DMS53 treated with DMSO at 0.1 percent for 48 hours (cell line): ENCODE measurements at regions not wholly inside any gene's neighbourhood (a gene's known extent, or its start where the extent isn't known, plus 50 kb on each side); places are given as distances from the start of the nearest gene placed in this dataset.

ENCODE experiments used
- DNase-seq: peaks from one replicate; lab custom pipeline; 2025; ENCODE audit not compliant: unreplicated experiment; lab: John Stamatoyannopoulos, UW

DNA sequence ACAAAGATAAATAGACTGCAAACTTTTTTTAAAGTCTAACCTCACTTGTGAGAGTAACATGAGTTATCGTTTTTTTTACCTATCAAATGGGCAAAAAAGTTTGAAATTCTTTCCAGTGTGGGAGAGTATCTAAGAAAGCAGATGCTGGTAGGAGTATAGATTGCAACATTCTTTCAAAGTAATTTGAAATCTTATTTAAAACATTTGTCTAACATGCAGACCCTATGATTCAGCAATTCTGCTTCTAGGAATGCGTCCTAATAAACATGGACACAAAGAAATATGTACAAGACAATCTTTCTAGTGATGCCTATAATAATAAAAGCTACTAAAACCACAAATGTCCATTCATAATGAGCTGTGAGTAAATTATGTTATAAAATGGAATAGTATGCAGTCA lies 110.4 kb upstream of the TMCC3 start:
- DNase-seq, result no peak

DNA sequence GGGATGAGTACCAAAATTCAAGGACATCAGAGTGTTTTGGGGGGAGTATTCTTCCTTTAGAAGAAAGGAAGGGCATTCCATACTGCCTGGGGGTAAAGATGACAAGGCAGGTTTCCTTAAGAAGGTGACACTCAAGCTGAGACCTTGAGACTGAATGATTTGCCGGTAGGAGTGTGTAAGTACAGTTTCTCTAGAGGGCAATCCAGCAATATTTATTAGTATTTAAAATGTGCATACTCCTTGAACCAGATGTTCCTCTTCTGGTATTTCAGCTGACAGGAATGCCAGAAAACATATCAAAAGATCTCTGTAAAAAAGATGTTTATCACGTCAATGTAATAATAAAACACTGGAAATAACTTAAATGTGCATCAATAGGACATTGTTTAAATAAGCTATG lies 106.4 kb upstream of the TMCC3 start:
- DNase-seq, result no peak

DNA sequence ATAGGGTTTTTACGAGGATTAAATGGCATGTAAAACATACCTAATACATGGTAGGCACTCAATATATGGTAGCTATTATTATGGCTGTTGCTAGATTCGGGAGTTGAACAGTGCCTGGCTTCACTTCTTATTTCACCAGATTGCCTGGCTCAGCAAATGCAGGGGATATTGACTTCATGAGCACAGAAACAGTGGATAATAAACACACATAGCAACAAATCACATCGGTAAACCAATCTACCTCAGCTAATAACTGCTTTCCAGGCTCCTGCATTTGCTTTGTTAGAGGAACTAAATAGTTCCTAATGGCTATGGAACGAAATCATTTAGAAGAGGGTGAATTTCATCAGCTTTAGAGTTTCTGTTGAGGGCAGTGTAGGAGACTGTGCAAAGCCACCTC lies 105.2 kb upstream of the TMCC3 start:
- no peak for DNase-seq

DNA sequence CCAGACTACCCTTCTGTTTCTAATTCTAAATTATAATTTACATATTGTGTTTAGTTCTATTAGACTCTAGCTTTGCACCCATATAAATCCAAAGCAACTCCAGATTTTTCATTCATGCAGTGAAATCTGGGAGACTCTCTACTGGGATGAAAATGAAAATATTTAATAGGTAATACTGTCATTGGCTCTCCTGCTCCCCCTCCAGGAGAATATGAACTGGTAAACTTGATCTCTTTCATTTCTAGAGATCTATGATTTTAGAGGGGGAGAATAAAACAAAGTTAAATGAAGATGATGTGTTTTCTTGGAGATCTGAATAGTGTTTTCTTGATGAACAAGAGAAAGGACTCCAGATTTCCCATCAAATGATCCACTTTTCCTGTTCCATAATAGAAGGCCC lies 104.3 kb upstream of the TMCC3 start:
- DNase-seq, result no peak

DNA sequence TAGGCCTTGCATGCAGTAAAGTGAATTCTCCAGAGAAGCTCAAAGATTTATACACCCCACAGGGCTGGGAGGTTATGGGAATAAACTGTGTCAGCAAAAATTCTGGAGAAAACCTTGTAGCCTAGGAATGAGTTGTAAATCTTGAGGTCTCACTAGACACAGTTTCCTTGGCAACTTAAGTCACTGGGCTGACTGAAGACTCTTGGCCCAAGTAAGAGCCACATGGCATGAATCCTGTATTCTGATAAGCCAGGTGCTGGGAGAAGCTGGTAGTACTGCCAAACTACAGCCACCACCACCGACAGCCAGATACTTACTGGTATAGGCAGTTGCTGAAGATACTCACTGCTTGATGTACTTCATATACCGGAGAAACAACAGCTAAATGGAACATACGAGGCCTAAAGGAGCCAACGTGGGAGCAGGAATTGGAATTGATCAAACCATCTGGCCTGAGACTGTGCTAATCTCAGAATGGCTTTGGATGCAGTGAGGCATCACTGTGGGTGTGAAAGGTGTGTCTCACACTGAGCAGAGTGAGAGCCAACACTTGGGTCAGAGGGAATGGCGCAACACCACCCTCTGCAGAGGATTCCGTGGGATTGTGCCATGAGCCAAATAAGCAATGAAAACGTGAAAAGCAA lies 102.8 kb upstream of the TMCC3 start:
- DNase-seq, result no peak

DNA sequence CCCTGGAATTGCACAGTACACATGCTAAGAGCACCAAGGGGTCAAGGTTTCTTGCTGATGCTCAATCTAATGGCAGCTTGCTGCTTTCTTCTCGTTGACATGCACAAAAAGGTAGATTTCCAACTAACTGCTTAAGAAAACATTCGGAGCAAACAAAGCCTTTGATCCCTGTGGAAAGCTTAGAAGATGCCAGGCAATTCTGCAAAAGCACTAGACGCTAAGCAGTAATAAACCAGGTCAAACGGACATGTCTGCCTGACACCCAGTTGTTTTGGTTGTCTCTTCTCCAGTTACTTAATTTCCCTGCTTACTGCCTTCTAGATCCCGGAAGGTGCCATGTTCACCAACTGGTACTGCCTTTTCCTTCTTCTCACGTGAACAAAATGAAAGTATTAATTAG lies 100.5 kb upstream of the TMCC3 start:
- DNase-seq, result no peak

DNA sequence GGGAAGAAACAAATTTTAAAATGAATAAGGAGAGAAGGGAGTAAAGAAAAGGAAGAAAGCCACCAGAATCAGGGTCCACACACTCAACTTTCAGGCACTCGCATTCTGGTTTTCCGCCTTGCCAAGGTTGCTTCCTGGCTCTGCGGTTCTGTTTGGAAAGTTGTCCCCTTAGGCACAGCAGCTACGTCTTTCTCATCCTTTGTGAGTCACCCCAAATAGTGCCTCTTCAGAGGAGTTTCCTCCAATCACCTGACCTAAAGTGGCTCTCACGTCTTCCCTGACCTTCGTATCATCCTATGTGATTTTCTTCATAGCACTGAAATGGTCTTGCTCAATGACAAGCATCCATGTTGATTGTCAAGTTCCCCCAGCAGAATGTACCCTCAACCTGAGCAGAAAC lies 99.5 kb upstream of the TMCC3 start:
- DNase-seq, result no peak

DNA sequence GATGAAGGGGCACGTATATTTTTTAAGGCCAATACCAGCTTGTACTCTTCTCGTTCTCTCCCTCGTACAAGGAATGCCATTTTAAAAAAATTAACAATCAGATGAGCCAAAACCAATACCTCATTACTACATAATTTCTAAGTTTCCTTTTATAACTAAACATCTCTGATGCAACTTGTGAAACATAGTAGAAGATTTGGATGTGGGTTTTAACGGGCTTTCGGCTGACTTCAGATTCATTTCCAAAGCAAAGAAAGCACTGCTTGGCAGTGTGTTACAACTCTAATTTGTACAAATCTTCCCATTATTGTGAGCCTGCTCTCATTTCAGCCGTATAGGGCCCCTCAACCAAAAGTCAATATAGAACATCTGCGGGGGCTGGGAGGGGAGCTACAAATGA lies 99.1 kb upstream of the TMCC3 start:
- DNase-seq, result no peak

DNA sequence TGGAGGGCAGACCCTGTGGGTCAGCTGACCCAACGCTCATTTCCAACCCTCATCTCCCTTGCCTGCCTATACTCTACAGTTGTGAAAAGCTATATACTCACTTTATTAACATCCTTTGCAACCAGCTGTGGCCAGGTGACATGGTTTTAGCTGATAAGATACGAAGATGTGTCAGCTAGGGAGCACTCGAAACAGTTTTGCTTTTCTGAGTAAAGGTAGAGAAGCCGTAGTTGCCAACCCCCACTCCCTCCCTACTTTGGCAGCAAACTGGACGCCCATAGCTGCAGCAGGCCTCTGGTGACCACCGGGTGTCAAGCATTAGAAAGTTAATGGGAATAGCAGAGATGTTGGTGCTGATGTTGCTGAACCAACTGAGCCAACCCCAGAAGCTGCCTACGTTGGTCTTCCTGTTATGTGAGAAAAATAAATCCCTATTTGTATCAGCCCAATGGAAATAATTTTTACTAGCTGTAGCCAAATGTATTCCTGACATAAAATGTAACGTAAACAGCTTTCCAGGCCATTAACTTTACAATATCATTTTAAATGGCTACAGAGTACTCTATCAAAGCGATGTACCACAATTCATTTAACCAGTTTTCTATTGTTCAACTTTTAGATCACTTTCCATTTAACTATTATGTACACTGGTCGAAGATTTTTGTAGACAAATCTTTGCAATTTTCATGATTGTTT lies 98.5 kb upstream of the TMCC3 start:
- no peak for DNase-seq

DNA sequence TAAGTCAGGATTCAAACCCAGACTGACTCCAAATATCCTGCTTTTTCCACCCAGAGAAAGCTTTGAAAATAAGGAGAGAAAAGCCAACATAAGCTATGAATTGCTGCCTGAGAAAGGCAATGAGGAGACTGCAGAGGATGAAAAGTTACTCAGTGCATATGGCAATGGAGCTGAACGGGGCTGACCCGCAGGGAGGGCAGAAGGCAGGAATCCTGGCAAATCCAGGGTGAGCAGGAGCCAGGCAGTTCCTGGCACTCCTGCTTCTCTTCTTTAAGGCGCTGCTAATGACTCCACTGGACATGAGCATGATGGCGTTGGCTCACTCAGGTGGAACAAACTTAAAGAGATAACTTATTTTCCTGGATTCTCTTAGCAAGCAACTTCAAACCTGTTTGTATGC lies 95.2 kb upstream of the TMCC3 start:
- no peak for DNase-seq

DNA sequence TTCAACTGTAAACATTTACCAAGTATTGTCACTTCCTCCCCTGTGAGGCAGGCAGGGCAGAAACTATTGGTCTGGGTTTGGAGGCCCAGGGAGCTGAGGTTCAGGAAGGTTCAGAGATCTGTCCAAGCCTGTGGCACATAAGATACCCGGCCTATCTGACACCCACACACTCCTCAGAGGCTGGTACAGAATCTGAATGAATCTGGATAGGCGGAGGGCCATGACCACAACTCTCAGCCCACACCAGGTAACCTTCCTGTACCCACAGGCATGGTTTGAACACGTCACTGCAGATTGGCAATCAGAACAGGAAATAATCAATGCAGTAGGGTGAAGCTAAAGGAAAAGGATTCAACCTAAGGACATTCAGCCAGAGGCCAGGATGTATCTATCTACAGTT lies 92.8 kb upstream of the TMCC3 start:
- DNase-seq, result no peak

DNA sequence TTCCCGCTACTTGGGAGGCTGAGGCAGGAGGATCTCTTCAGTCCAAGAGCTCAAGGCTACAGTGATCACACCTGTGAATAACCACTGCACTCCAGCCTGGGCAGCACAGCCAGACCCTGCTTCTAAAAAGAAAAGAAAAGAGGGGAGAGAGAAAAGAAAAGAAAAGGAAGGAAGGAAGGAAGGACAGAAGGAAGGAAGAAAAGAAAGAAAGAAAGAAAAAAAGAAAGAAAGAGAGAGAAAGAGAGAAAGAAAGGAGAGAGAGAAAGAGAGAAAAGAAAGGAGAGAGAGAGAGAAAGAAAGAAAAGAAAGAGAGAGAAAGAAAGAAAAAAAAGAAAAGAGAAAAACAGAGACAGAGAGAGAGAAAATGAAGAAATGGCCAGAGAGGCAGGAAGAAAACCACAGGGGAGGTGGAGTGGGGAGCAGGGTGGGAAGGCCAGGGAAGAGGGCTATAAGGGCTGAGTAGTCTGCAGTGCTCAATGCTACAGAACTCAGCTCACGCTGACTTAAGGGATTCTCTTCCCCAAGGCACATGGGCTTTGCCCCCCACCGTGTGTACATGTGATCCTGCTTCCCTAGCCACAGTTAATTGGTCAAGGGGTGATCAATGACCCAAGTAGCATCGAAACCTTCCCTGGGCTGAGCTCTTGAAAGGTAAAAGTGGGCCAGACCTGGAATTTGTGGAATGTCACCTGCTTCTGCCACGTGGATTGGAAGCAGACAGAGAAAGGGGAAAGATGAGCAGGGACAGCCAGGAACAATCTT lies 90.4 kb upstream of the TMCC3 start:
- no peak for DNase-seq

DNA sequence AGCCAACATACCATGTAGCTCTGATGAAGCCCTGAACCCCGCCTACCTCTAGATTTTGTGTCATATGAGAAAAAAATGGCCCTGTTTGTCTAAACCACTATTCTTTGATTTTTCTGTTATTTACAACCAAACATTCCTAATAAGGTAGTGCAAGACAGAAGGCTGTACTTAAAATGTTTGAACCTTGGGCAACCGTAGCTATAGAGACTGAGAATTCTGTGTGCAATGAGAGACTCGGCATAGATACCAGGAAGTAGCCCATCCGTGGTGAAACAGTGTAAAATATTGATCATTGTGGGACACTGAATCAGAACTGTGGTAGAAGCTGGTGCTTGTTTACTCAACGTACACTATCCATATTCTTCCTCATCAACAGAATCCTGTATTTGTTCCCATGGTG lies 86.5 kb upstream of the TMCC3 start:
- DNase-seq, result no peak

DNA sequence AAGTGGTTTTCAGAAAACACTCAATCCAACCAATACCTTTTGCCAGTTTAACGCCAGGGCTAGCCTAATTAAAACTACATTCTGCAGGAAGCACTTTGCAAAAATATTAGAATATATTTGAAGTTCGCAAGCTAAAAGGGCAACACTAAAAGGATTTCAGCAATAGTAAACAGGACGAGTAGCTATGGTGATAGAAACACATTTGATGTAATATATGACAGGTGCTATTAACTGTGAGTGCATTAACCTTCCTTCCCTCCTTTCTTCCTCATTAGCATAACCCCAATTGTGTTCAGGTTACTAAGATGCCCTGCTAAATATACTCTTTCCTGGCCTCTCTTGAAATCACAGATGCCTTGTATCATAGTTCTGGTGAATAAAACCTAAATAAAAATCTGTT lies 85.6 kb upstream of the TMCC3 start:
- no peak for DNase-seq

DNA sequence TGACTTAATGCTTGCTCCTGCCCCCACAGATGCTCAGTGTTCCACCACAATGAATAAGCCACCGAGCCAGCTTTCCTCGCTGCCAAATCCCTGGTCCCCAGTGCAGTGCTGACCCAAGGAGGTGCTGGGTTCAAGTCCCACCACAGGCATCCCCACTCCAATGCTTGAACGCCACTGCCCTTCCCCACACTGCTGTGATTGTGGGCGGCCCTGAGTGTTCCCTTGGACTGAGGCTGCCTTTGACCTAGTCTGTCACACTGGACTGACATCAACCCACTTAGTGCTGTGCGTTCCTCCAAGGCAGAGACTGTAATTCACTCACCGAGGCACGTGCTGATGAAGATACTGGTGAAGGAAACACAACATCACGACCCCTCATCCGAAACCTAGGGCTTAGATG lies 83.4 kb upstream of the TMCC3 start:
- no peak for DNase-seq

DNA sequence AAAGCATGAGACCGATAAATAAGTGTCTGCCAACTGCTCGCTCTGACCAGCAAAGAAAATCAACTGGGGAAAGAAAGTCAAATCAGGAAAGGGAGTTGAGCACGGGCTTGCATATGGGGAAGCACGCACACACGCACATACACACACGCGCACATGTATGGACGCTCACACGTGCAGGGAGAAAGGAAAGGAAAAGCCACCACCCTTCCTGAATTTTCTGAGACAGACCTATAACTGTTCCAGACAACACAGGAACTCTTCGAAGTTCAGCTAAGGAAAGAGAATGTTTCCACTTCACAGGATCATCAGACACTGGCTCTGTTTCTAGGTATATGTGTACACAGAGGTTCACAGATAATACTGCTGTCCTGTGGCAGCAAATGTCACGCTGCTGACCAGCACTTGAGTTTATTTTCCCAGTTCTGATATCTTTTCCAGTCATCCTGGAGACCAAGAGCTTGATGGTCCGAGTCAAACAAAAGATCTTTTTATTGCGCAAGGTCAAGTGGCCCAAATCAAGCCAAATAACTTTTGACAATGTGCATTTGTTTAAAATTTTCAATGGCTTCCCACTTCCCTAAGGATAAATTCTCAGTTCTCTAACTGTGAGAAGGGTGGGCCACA lies 82.1 kb upstream of the TMCC3 start:
- no peak for DNase-seq

DNA sequence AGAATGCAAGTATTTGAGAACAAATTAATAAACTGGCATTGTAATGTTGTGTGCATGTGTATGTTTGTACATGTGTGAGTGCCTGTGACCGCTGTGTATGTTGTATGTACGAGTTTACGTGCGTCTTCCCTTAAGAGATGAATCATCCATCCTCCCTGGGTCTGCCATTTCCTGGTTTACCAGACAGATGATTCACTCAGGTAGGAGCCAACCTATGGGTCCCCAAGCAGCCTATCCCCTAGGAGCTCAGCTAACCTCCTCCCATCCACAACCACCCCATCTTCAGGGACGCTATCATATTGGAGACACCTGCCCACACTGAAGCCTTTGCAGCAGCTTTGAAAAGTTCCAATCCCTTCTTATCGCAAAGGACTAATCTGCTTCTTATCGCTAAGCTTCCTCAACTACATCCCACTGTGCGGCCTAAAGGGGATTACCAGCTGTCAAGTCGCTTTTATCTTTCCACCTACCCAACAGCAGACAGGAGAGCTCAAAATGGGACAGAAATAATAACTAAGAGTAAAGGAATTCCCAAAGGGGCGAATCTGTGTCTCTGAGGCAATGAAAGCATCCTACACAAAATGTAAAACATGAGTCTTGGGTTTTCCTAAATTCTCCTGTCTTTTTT lies 81.5 kb upstream of the TMCC3 start:
- no peak for DNase-seq

DNA sequence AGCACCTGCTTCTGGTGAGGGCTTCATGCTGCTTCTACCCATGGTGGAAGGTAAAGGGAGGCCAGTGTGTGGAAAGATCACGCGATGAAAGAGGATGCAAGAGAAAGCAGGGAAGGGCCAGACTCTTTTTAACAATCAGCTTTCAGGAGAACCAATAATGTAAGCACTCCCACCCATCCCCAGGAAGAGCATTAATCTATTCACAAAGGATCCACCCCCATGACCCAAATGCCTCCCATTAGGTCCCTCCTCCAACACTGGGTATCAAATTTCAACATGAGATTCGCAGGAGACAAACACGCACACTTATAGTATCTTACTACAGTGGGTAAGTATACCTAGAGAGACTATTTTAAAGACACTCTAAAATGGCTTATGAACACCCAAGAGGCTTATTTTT lies 80.5 kb upstream of the TMCC3 start:
- DNase-seq, result no peak

DNA sequence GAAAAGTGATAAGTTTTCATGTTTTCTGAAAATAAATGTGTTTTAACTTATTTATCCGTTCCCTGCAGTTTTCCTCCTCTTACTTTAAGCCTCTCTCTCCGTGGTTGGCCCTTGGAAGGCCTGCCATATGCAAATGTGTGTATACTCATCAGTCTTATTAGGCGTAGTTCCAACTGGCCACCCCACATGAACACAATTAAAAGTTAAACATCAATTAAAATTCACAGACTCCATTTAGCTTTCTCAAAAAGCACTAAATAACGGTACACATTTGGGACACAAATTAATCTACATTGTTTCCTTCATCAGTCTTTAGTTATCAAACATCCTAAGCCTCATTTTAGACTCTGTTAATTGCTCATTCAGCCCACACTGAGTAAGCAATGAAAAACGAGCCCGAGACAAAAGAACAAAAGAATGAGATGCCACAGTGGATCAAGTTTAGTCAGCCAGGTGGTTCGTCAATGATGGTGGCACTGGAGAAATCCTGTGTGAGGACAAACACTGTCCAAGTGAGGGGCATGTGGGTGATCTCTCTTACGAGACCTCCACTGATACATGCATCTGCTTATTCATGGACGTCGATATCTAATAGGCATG lies 76.0 kb upstream of the TMCC3 start:
- no peak for DNase-seq

DNA sequence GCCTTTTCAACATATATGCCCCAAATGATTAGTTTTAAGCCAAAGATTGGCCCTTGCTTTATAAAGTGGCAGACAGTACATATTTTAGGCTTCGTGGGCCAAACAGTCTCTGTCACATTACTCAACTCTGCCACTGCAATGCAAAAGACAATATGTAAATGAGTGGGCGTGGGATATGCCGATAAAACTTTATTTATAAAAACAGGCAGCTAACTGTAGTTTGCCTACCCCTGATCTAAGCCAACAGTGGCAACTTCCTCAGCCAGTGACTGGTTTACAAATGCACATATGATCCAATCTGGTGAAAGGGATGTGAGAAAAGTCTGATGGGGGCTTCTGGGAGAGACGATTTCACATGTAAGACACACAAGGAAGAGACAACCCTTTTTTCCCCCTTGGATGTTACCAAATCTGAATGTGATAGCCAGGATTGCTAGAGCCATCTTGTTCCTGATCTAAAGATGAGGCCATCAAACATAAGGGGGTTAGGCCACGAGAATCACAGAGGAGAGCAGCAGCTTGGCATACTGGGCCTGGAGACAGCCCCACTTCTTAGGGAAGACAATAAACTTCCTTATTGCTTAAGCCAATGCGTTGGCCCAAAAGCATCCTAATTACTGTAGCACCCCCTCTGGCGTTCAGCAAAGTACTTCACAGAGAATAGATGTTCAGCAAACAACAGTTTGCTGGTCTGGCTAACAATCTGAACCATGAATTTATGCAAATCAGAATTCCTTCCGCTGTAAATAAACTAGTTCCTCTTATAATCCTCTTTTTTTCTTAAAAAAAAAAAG lies 75.2 kb upstream of the TMCC3 start:
- no peak for DNase-seq
